HG03135 (cell line): ENCODE measurements at regions not wholly inside any gene's neighbourhood (a gene's known extent, or its start where the extent isn't known, plus 50 kb on each side); places are given as distances from the start of the nearest gene placed in this dataset.

Source experiments
- ATAC-seq: cut with Tn5 transposase; IDR thresholded peaks from one replicate; pipeline ENCODE4 v1.9.1; 2021; ENCODE audit warnings: mild to moderate bottlenecking, moderate library complexity; ENCODE audit not compliant: unreplicated experiment

- ATAC-seq: no peak
These were observed 222.2 kb downstream of the PPARGC1A start for GRCh38 chr4:23667659-23668058.

GRCh38 chr4:23660865-23661264, 229.0 kb downstream of the PPARGC1A start:
- no peak for ATAC-seq

GRCh38 chr4:23654791-23655190, 235.1 kb downstream of the PPARGC1A start:
- no peak for ATAC-seq

- ATAC-seq: no peak
These were observed 240.8 kb downstream of the PPARGC1A start for GRCh38 chr4:23648854-23649596.

GRCh38 chr4:23635468-23635867, 254.4 kb downstream of the PPARGC1A start:
- no peak for ATAC-seq

- ATAC-seq: no peak
These were observed 258.4 kb downstream of the PPARGC1A start for GRCh38 chr4:23631255-23631950.

GRCh38 chr4:23630110-23630509, 259.7 kb downstream of the PPARGC1A start:
- ATAC-seq: no peak

- ATAC-seq: no peak
These were observed 260.4 kb downstream of the PPARGC1A start for GRCh38 chr4:23629421-23629820.

GRCh38 chr4:23614284-23614892, 275.5 kb downstream of the PPARGC1A start:
- ATAC-seq: no peak

GRCh38 chr4:23613782-23614181, 276.1 kb downstream of the PPARGC1A start:
- no peak for ATAC-seq

GRCh38 chr4:23602720-23603119, 287.1 kb downstream of the PPARGC1A start:
- no peak for ATAC-seq

GRCh38 chr4:23594125-23594524, 295.7 kb downstream of the PPARGC1A start:
- ATAC-seq: no peak

GRCh38 chr4:23590431-23590830, 299.4 kb downstream of the PPARGC1A start:
- no peak for ATAC-seq

- ATAC-seq: no peak
These were observed 305.8 kb downstream of the PPARGC1A start for GRCh38 chr4:23584024-23584423.

- no peak for ATAC-seq
These were observed 307.2 kb downstream of the PPARGC1A start for GRCh38 chr4:23582671-23583070.

GRCh38 chr4:23579166-23579565, 310.7 kb downstream of the PPARGC1A start:
- ATAC-seq: no peak

- no peak for ATAC-seq
These were observed 312.4 kb downstream of the PPARGC1A start for GRCh38 chr4:23577398-23577797.

- no peak for ATAC-seq
These were observed 317.5 kb downstream of the PPARGC1A start for GRCh38 chr4:23572382-23572781.

GRCh38 chr4:23567338-23567737, 322.5 kb downstream of the PPARGC1A start:
- ATAC-seq: no peak

- no peak for ATAC-seq
These were observed 329.1 kb downstream of the PPARGC1A start for GRCh38 chr4:23560748-23561147.

GRCh38 chr4:23558101-23558500, 331.7 kb downstream of the PPARGC1A start:
- ATAC-seq: no peak

- ATAC-seq: no peak
These were observed 342.2 kb downstream of the PPARGC1A start for GRCh38 chr4:23547601-23548000.
